CD8-positive, alpha-beta memory T cell (primary cell): ENCODE measurements at regions not wholly inside any gene's neighbourhood (a gene's known extent, or its start where the extent isn't known, plus 50 kb on each side); places are given as distances from the start of the nearest gene placed in this dataset.

ENCODE experiments used
- CTCF ChIA-PET: fragments of 350-600 bp; sonication (Branson Sonifier 250); formaldehyde crosslinking; loops from one replicate; lab custom pipeline; 2021; ENCODE audit warnings: antibody characterized with exemption; lab: Charles Lee
- POLR2A ChIA-PET: fragments of 350-600 bp; sonication (Branson Sonifier 250); formaldehyde crosslinking; loops from one replicate; lab custom pipeline; 2021; ENCODE audit warnings: antibody characterized with exemption; lab: Charles Lee
- DNase-seq, 5 donors: peaks; one replicate each; pipeline versions ENCODE4 v3.0.0 to v3.0.0-alpha.2; 2020 to 2022; ENCODE audit warnings: mixed read lengths in 1 of 5
- H3K27ac ChIP-seq: one replicate; pipeline ENCODE4 v1.7.0; 2013; ENCODE audit warnings: low read depth, mild to moderate bottlenecking, low read length, moderate library complexity
- H3K27me3 ChIP-seq: 2 replicates; pipeline ENCODE4 v1.7.0; 2013; ENCODE audit warnings: low read length, mild to moderate bottlenecking; ENCODE audit not compliant: insufficient read depth, poor library complexity, severe bottlenecking
- H3K36me3 ChIP-seq: 2 replicates; pipeline ENCODE4 v1.7.0; 2013; ENCODE audit warnings: mild to moderate bottlenecking, low read length, moderate library complexity; ENCODE audit not compliant: insufficient read depth
- H3K4me1 ChIP-seq: 2 replicates; pipeline ENCODE4 v1.7.0; 2013; ENCODE audit warnings: mild to moderate bottlenecking, low read length, moderate library complexity; ENCODE audit not compliant: insufficient read depth
- H3K4me3 ChIP-seq: 2 replicates; pipeline ENCODE4 v1.7.0; 2013; ENCODE audit warnings: mild to moderate bottlenecking, low read length
- H3K9me3 ChIP-seq: 2 replicates; pipeline ENCODE4 v1.7.0; 2013; ENCODE audit warnings: mild to moderate bottlenecking, low read length
- H3K27ac Mint-ChIP-seq, 8 donors: one replicate each; pipeline ENCODE4 v1.8.0; 2020 to 2021; ENCODE audit warnings: mixed read lengths in 8 of 8, mild to moderate bottlenecking in 6 of 8, inconsistent platforms in 3 of 8, moderate library complexity in 3 of 8
- H3K27me3 Mint-ChIP-seq, 2 donors: one replicate each; pipeline ENCODE4 v1.8.0; 2020 to 2021; ENCODE audit warnings: mixed read lengths in 2 of 2, mild to moderate bottlenecking in 1 of 2, moderate library complexity in 1 of 2
- H3K36me3 Mint-ChIP-seq, 3 donors: one replicate each; pipeline ENCODE4 v1.8.0; 2020 to 2021; ENCODE audit warnings: mixed read lengths in 3 of 3, inconsistent platforms in 1 of 3, mild to moderate bottlenecking in 1 of 3
- H3K4me1 Mint-ChIP-seq, 3 donors: one replicate each; pipeline ENCODE4 v1.8.0; 2020 to 2021; ENCODE audit warnings: mixed read lengths in 3 of 3, inconsistent platforms in 1 of 3, mild to moderate bottlenecking in 1 of 3
- H3K4me3 Mint-ChIP-seq, 7 donors: one replicate each; pipeline ENCODE4 v1.8.0; 2020 to 2021; ENCODE audit warnings: mixed read lengths in 7 of 7, mild to moderate bottlenecking in 6 of 7, moderate library complexity in 4 of 7, inconsistent platforms in 2 of 7
- H3K9me3 Mint-ChIP-seq, 5 donors: one replicate each; pipeline ENCODE4 v1.8.0; 2020 to 2022; ENCODE audit warnings: mixed read lengths in 5 of 5, mild to moderate bottlenecking in 3 of 5, moderate library complexity in 2 of 5, inconsistent platforms in 1 of 5

DNA sequence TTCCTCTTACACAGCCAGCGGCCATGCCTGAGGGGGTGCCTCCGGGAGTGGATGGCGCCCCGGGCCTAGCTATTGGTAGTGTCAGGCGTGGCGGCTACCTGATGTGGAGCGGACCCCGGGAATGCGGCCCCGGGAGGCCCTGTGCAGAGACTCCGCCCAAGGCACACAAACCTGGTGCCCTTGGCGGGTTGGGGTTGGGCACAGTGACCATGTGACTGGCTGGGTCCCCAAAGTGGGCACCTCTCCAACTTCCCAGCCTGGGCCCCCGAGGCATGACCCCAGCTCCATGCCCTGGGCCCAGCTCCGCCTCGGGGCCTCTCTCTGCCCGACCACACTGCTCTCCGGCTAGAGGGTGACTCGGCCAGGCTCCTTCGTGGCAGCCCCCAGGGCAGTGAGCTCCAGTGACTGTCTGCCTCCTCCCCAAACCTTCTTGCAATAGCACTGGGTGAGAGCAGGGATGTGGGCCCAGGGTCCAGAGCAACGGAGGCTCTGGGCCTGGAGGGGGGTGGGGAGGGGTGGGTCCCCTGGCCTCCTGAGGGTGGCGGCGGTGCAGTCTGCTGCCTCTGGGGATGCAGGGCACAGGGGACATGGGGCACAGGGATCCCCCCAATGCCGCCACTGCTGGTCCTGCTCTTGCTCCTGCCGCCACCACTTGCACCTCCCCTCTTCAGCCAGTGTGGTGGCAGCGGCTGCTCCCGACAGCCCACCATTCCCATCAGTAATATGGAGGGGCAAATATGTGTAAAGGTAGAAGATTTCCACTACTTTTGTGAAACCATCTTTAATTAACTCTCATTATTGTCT, 942.9 kb upstream of the EPHA7 start:
- CTCF ChIA-PET = no interaction called here
- no peak overlapping the region for H3K27ac Mint-ChIP-seq
- H3K9me3 Mint-ChIP-seq = peaks cover 6 to 14% (median 10%) of the 10 kb centered on the region in 5 donors
- no peak overlapping the region for H3K27ac ChIP-seq
- no peaks in the 10 kb centered on the region for H3K4me1 Mint-ChIP-seq
- no peak overlapping the region for H3K4me3 Mint-ChIP-seq
- POLR2A ChIA-PET = no interaction called here
- H3K36me3 Mint-ChIP-seq = no peaks in the 10 kb centered on the region
- no peaks in the 10 kb centered on the region for H3K27me3 ChIP-seq
- DNase-seq = no peak
- H3K4me3 ChIP-seq = no peak overlapping the region
- H3K36me3 ChIP-seq = no peaks in the 10 kb centered on the region
- H3K27me3 Mint-ChIP-seq = no peaks in the 10 kb centered on the region
- no peaks in the 10 kb centered on the region for H3K9me3 ChIP-seq
- H3K4me1 ChIP-seq = no peaks in the 10 kb centered on the region

DNA sequence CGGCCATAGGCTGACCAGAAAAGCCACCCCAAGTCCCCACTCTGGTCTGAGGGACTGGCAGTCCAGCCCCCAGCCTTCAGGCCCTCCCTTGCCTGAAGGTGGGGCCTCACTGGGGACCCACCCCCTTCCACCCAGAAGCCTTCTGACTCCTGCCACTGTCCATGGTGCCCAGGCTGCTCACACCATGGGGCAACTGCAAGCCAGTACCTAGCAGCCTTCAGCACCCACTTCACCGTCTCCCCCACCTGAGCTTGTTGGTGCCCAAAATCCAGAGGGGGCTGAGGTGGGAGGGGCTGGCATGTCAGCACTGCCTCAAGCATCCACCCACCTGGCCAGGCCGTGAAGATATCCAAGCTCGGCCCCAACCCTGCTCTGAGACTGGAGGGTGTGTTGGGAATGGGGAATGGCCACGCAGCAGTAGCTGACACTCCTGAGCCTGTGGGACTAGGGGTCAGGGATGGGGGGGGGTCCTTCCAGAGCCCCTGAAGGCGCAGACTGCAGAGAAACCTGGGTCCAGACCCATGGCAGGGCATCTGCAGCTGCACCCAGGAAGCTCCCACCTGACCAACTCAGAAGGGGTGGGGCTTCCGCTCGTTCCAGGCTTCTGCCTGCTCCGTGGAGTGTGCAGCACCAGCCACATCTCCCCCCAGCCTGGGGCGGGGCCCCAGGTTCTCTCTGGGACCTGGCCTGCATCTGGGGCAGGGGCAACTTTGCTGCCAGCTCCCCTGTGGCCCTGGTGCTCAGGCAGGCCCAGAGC, 942.1 kb upstream of the EPHA7 start:
- no peaks in the 10 kb centered on the region for H3K27me3 Mint-ChIP-seq
- Histone ChIP-seq H3K4me1 (no peaks in the 10 kb centered on the region), H3K36me3 (no peaks in the 10 kb centered on the region), H3K27ac (no peak overlapping the region), H3K9me3 (no peaks in the 10 kb centered on the region), H3K27me3 (no peaks in the 10 kb centered on the region), H3K4me3 (no peak overlapping the region)
- CTCF ChIA-PET = no interaction called here
- no peak for DNase-seq
- no peak overlapping the region for H3K27ac Mint-ChIP-seq
- H3K9me3 Mint-ChIP-seq = peaks cover 6 to 14% (median 10%) of the 10 kb centered on the region in 5 donors
- POLR2A ChIA-PET = no interaction called here
- H3K4me1 Mint-ChIP-seq = no peaks in the 10 kb centered on the region
- H3K36me3 Mint-ChIP-seq = no peaks in the 10 kb centered on the region
- H3K4me3 Mint-ChIP-seq = no peak overlapping the region

DNA sequence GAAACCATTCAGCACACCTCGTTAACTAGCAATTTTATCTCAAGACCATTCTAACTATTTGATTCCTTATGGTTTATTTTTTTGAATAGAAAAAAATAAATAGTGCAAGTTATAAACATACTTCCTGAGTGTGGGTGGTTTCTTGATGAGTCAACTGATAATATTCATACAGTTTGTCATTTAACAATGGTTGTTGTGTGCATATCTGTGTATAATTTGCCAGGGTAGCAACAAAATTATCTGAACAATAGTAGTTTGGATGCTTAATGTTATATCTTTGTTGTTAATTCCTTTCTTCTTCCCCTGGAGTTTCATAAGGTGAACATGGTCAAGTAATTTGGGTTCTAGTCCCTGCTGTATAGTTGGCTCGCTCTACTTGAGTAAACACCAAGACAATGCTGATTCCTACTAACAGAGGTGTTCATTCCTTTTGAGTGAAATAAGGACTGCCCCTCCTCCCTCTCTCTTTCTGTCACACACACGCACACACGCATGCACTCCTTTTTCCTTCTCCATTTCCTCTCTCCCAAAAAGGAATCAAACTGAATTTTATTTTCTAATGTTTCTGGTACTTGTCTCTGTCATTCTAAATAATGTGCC, 938.1 kb upstream of the EPHA7 start:
- POLR2A ChIA-PET = no interaction called here

DNA sequence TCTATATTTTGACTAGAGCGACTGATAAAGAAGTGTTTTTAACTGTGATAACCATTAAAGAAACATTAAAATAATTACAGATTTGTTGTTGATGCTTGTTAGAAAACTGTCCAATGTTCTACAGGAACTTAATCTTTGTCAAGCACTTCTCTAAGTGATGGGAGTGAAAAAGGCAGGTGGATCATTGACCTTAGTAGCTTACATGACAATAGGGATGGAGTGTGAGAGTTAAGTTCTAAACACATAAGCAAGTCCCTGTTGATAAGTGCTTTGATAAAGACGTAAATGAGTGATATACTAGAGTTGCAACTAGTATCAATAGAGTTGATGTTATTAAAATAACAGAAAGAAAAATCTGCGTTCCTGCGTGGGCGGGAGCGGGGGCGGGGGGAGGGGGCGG, 931.5 kb upstream of the EPHA7 start:
- H3K9me3 Mint-ChIP-seq = peaks cover 0 to 15% (median 5%) of the 10 kb centered on the region in 5 donors
- no peaks in the 10 kb centered on the region for H3K36me3 Mint-ChIP-seq
- no peak for DNase-seq
- POLR2A ChIA-PET = no interaction called here
- H3K27ac Mint-ChIP-seq = no peak overlapping the region
- H3K36me3 ChIP-seq = no peaks in the 10 kb centered on the region
- H3K27me3 ChIP-seq = no peaks in the 10 kb centered on the region
- H3K4me1 Mint-ChIP-seq = no peaks in the 10 kb centered on the region
- no peaks in the 10 kb centered on the region for H3K9me3 ChIP-seq
- H3K27me3 Mint-ChIP-seq = no peaks in the 10 kb centered on the region
- H3K4me3 ChIP-seq = no peak overlapping the region
- no peak overlapping the region for H3K4me3 Mint-ChIP-seq
- no peaks in the 10 kb centered on the region for H3K4me1 ChIP-seq
- no peak overlapping the region for H3K27ac ChIP-seq
- CTCF ChIA-PET = no interaction called here

More for the DNA sequence above, 938.1 kb upstream of the EPHA7 start:
- Histone ChIP-seq H3K27ac (no peak overlapping the region), H3K4me1 (no peaks in the 10 kb centered on the region), H3K4me3 (no peak overlapping the region), H3K36me3 (no peaks in the 10 kb centered on the region), H3K9me3 (no peaks in the 10 kb centered on the region), H3K27me3 (no peaks in the 10 kb centered on the region)
- H3K36me3 Mint-ChIP-seq = no peaks in the 10 kb centered on the region
- no peaks in the 10 kb centered on the region for H3K27me3 Mint-ChIP-seq
- CTCF ChIA-PET = no interaction called here
- DNase-seq = no peak
- H3K4me3 Mint-ChIP-seq = no peak overlapping the region
- H3K27ac Mint-ChIP-seq = no peak overlapping the region
- H3K9me3 Mint-ChIP-seq = peaks cover 0 to 16% (median 2%) of the 10 kb centered on the region in 5 donors
- no peaks in the 10 kb centered on the region for H3K4me1 Mint-ChIP-seq

DNA sequence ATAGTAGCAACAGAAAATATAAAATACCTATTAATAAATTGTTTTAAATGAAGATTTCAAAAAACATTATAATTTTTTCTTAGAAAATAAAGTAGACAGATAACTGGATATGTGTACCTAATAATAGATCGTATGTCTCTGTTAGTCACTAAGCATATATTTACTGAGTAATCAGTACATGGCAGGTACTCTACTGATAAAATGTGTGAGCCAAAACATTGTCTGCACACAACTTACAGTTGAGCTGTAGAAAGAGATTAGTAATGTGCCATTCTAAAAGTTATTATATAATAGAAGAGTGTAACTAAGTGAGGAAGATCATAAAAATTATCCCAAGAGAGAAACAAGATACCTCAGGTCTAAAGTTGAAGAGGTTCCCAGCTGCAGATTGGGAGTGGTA, 929.9 kb upstream of the EPHA7 start:
- Histone ChIP-seq H3K4me1 (no peaks in the 10 kb centered on the region), H3K27me3 (no peaks in the 10 kb centered on the region), H3K27ac (no peak overlapping the region), H3K36me3 (no peaks in the 10 kb centered on the region), H3K4me3 (no peak overlapping the region), H3K9me3 (no peaks in the 10 kb centered on the region)
- ChIA-PET CTCF (no interaction called here), POLR2A (no interaction called here)
- H3K4me1 Mint-ChIP-seq = no peaks in the 10 kb centered on the region
- no peak for DNase-seq
- no peaks in the 10 kb centered on the region for H3K27me3 Mint-ChIP-seq
- peaks cover 1 to 11% (median 4%) of the 10 kb centered on the region in 5 donors for H3K9me3 Mint-ChIP-seq
- no peak overlapping the region for H3K27ac Mint-ChIP-seq
- no peak overlapping the region for H3K4me3 Mint-ChIP-seq
- no peaks in the 10 kb centered on the region for H3K36me3 Mint-ChIP-seq

DNA sequence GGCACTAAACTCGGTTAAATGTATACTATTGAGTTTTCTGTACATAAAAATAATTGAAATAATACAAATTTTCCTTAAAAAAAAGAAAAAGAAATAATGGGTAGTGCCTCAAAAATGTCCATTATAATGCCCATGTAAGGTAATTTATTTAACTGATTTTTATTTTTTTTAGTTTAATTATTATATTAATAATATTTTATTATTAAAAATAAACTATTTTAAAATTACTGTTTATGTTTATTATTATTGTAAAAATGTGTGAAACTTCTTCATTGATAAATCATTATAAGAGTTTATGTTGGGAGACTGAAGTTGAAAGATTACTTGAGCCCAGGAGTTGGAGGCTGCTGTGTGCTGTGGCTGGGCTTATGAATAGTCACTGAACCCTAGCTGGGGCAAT, 925.5 kb upstream of the EPHA7 start:
- Histone ChIP-seq H3K27me3 (no peaks in the 10 kb centered on the region), H3K27ac (no peak overlapping the region), H3K4me1 (no peaks in the 10 kb centered on the region), H3K9me3 (no peaks in the 10 kb centered on the region), H3K4me3 (no peak overlapping the region), H3K36me3 (no peaks in the 10 kb centered on the region)
- no peak for DNase-seq
- peaks cover 3 to 21% (median 8%) of the 10 kb centered on the region in 5 donors for H3K9me3 Mint-ChIP-seq
- no peaks in the 10 kb centered on the region for H3K27me3 Mint-ChIP-seq
- ChIA-PET POLR2A (no interaction called here), CTCF (no interaction called here)
- no peaks in the 10 kb centered on the region for H3K36me3 Mint-ChIP-seq
- H3K4me3 Mint-ChIP-seq = no peak overlapping the region
- no peaks in the 10 kb centered on the region for H3K4me1 Mint-ChIP-seq
- H3K27ac Mint-ChIP-seq = no peak overlapping the region

DNA sequence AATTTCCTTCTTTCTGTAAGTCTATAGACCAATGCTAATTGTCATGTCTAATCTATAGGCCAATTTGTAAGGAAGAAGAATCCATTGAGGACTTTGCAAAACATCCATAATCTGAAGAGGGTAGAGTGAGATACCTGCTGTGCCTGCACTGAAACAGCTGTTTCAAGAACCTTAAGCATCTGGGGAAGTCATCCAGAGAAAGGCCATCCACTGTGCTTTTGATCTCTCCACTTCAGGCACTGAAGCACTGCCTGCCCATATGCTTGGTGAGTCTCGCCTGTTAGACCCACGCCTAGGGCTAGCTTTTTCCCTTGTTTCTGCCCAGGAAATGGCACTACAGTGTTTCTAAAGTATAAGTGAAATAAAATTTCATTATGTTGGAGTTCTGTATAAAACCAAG, 921.8 kb upstream of the EPHA7 start:
- Histone ChIP-seq H3K27me3 (no peaks in the 10 kb centered on the region), H3K4me1 (no peaks in the 10 kb centered on the region), H3K27ac (no peak overlapping the region), H3K36me3 (no peaks in the 10 kb centered on the region), H3K9me3 (no peaks in the 10 kb centered on the region), H3K4me3 (no peak overlapping the region)
- CTCF ChIA-PET = no interaction called here
- POLR2A ChIA-PET = no interaction called here
- Mint-ChIP-seq H3K27me3 (no peaks in the 10 kb centered on the region), H3K4me1 (no peaks in the 10 kb centered on the region), H3K9me3 (peaks cover 0 to 18% (median 8%) of the 10 kb centered on the region in 5 donors), H3K36me3 (no peaks in the 10 kb centered on the region), H3K4me3 (no peak overlapping the region), H3K27ac (no peak overlapping the region)
- no peak for DNase-seq

DNA sequence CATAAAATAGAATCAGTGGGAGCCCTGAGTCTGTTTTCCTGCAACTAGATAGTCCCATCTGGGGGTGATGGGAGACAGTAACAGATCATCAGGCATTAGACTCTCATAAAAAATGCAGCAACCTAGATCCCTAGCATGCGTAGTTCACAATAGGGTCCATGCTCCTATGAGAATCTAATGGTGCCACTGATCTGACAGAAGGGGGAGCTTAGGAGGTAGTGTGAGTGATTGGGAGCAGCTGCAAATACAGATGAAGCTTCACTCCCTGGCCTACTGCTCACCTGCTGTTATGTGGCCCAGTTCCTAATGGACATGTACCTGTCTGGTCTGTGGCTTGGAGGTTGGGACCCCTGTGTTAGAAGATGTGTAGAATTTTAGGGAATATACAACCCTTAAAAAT, 904.5 kb upstream of the EPHA7 start:
- Histone ChIP-seq H3K4me3 (no peak overlapping the region), H3K9me3 (no peaks in the 10 kb centered on the region), H3K27me3 (no peaks in the 10 kb centered on the region), H3K27ac (no peak overlapping the region), H3K36me3 (no peaks in the 10 kb centered on the region), H3K4me1 (no peaks in the 10 kb centered on the region)
- Mint-ChIP-seq H3K4me3 (no peak overlapping the region), H3K27me3 (no peaks in the 10 kb centered on the region), H3K4me1 (no peaks in the 10 kb centered on the region), H3K9me3 (peaks cover 2 to 13% (median 4%) of the 10 kb centered on the region in 5 donors), H3K36me3 (no peaks in the 10 kb centered on the region), H3K27ac (no peak overlapping the region)
- ChIA-PET CTCF (no interaction called here), POLR2A (no interaction called here)
- DNase-seq = no peak
